PC-9 (cell line): ENCODE measurements at regions not wholly inside any gene's neighbourhood (a gene's known extent, or its start where the extent isn't known, plus 50 kb on each side); places are given as distances from the start of the nearest gene placed in this dataset.

Experiments used
- BruUV-seq: library from RNA; stranded (reverse); fragments of 400-500 nt; replicated peaks from 2 replicates; lab custom pipeline; 2021; lab: Mats Ljungman, UMichigan
- CTCF ChIA-PET: fragments of 300-600 bp; sonication (Branson Sonifier 250); formaldehyde crosslinking; loops from one replicate; lab custom pipeline; 2022; ENCODE audit warnings: antibody characterized with exemption; lab: Charles Lee
- POLR2A ChIA-PET: fragments of 300-600 bp; sonication (Branson Sonifier 250); formaldehyde crosslinking; loops from one replicate; lab custom pipeline; 2022; ENCODE audit warnings: antibody characterized with exemption; ENCODE audit not compliant: unreplicated experiment; lab: Charles Lee
- DNase-seq, 2 experiments: peaks; one replicate each; pipeline versions ENCODE4 v3.0.0 to v3.0.0-alpha.2; 2015 to 2022; ENCODE audit warnings: mixed read lengths in 1 of 2
- H2AFZ ChIP-seq: fragments of 200-600 bp; sonication (generic); 2 replicates; pipeline ENCODE4 v1.8.1; 2017; ENCODE audit warnings: antibody characterized with exemption
- H3F3A ChIP-seq: fragments of 200-600 bp; sonication (generic); 2 replicates; pipeline ENCODE4 v1.8.1; 2017; ENCODE audit warnings: antibody characterized with exemption, mild to moderate bottlenecking, low read depth; ENCODE audit not compliant: insufficient read depth
- H3K27ac ChIP-seq: fragments of 200-600 bp; sonication (generic); 2 replicates; pipeline ENCODE4 v1.6.1; 2016; ENCODE audit warnings: mixed run types
- H3K27me3 ChIP-seq: fragments of 200-600 bp; sonication (generic); 2 replicates; pipeline ENCODE4 v1.6.1; 2016; ENCODE audit warnings: low read depth, mixed run types; ENCODE audit not compliant: insufficient read depth
- H3K36me3 ChIP-seq: fragments of 200-600 bp; sonication (generic); 2 replicates; pipeline ENCODE4 v1.6.1; 2016; ENCODE audit warnings: low read depth, mixed run types
- H3K4me1 ChIP-seq: fragments of 200-600 bp; sonication (generic); replicated peaks from 2 replicates; pipeline ENCODE4 v1.6.1; 2016; ENCODE audit warnings: mixed run types; ENCODE audit not compliant: insufficient read depth
- H3K4me2 ChIP-seq: fragments of 200-600 bp; sonication (generic); 2 replicates; pipeline ENCODE4 v1.6.1; 2017; ENCODE audit warnings: mixed run types
- H3K4me3 ChIP-seq: fragments of 200-600 bp; sonication (generic); 2 replicates; pipeline ENCODE4 v1.6.1; 2016; ENCODE audit warnings: mixed run types
- H3K79me2 ChIP-seq: fragments of 200-600 bp; sonication (generic); 2 replicates; pipeline ENCODE4 v1.6.1; 2017; ENCODE audit warnings: low read depth, mixed run types
- H3K9me2 ChIP-seq: fragments of 200-600 bp; sonication (generic); 2 replicates; pipeline ENCODE4 v1.8.1; 2017; ENCODE audit warnings: mild to moderate bottlenecking; ENCODE audit not compliant: insufficient read depth
- H3K9me3 ChIP-seq: fragments of 200-600 bp; sonication (generic); 2 replicates; pipeline ENCODE4 v1.8.1; 2016; ENCODE audit warnings: low read depth; ENCODE audit not compliant: insufficient read depth
- H4K20me1 ChIP-seq: fragments of 200-600 bp; sonication (generic); 2 replicates; pipeline ENCODE4 v1.8.1; 2017; ENCODE audit not compliant: insufficient read depth
- CTCF ChIP-seq: fragments of 200-600 bp; sonication (generic); conservative IDR thresholded peaks from 2 replicates; pipeline ENCODE4 v1.6.1; 2017; ENCODE audit warnings: mixed run types, antibody characterized with exemption, mild to moderate bottlenecking, moderate library complexity
- EZH2 ChIP-seq: fragments of 200-600 bp; sonication (generic); IDR thresholded peaks from 2 replicates; pipeline ENCODE4 v1.8.0; 2017; ENCODE audit warnings: antibody characterized with exemption, low read depth
- intact Hi-C: fragments of 100-400 bp; cut with micrococcal nuclease; formaldehyde crosslinking; loops from one replicate; pipeline ENCODE4 v1.10.0; 2022; ENCODE audit not compliant: unreplicated experiment

GRCh38 chr10:31594347-31594873 lies 275.4 kb downstream of the ZEB1 start:
- Histone ChIP-seq H2AFZ (no peak overlapping the region), H3K4me1 (no peaks in the 10 kb centered on the region), H3K9me3 (no peaks in the 10 kb centered on the region), H3K27ac (no peak overlapping the region), H3K36me3 (no peaks in the 10 kb centered on the region), H3K4me3 (no peak overlapping the region), H3K79me2 (no peaks in the 10 kb centered on the region), H3K9me2 (no peaks in the 10 kb centered on the region), H3K4me2 (no peak overlapping the region), H3F3A (no peaks in the 10 kb centered on the region), H4K20me1 (no peaks in the 10 kb centered on the region), H3K27me3 (no peaks in the 10 kb centered on the region)
- POLR2A ChIA-PET: no interaction called here
- TF ChIP-seq EZH2: no peak
- TF ChIP-seq CTCF: no peak
- BruUV-seq: no TSS peak
- intact Hi-C loops: no loop called here
- DNase-seq: no peak
- CTCF ChIA-PET: no interaction called here

- H3K4me1 ChIP-seq: no peaks in the 10 kb centered on the region
- TF ChIP-seq CTCF (no peak), EZH2 (no peak)
- no peak overlapping the region for H3K4me2 ChIP-seq
- no peaks in the 10 kb centered on the region for H4K20me1 ChIP-seq
- no peak overlapping the region for H2AFZ ChIP-seq
- no peak overlapping the region for H3K27ac ChIP-seq
- no peaks in the 10 kb centered on the region for H3K36me3 ChIP-seq
- H3K4me3 ChIP-seq: no peak overlapping the region
- H3K27me3 ChIP-seq: no peaks in the 10 kb centered on the region
- H3F3A ChIP-seq: no peaks in the 10 kb centered on the region
- BruUV-seq: no TSS peak
- H3K79me2 ChIP-seq: no peaks in the 10 kb centered on the region
- intact Hi-C loops: no loop called here
- no peaks in the 10 kb centered on the region for H3K9me3 ChIP-seq
- ChIA-PET POLR2A (interaction anchor here (0.6 kb wide), 1 partner anchor 916 kb away, joined by 5 read pairs; no protein-coding TSS in a partner anchor), CTCF (no interaction called here)
- no peaks in the 10 kb centered on the region for H3K9me2 ChIP-seq
- no peak for DNase-seq
Observed at GRCh38 chr10:31593124-31593523, 274.1 kb downstream of the ZEB1 start.

- Histone ChIP-seq H3F3A (no peaks in the 10 kb centered on the region), H3K4me3 (no peak overlapping the region), H2AFZ (no peak overlapping the region), H3K36me3 (no peaks in the 10 kb centered on the region), H3K27me3 (no peaks in the 10 kb centered on the region), H3K4me1 (no peaks in the 10 kb centered on the region), H3K9me3 (no peaks in the 10 kb centered on the region), H3K9me2 (no peaks in the 10 kb centered on the region), H3K4me2 (no peak overlapping the region), H3K27ac (no peak overlapping the region), H3K79me2 (no peaks in the 10 kb centered on the region), H4K20me1 (no peaks in the 10 kb centered on the region)
- ChIA-PET POLR2A (interaction anchor here (0.6 kb wide), 1 partner anchor 292 kb away, joined by 3 read pairs; no protein-coding TSS in a partner anchor), CTCF (no interaction called here)
- intact Hi-C loops: no loop called here
- no peak for DNase-seq
- BruUV-seq: no TSS peak
- TF ChIP-seq EZH2 (no peak), CTCF (no peak)
Observed at GRCh38 chr10:31591569-31591968, 272.6 kb downstream of the ZEB1 start.
